RWPE2 (cell line): ENCODE measurements at regions not wholly inside any gene's neighbourhood (a gene's known extent, or its start where the extent isn't known, plus 50 kb on each side); places are given as distances from the start of the nearest gene placed in this dataset.

Source experiments
- ATAC-seq: fragments of 200-7000 bp; cut with Tn5 transposase; 3 replicates; pipeline ENCODE4 v1.9.1; 2021; ENCODE audit warnings: low read depth
- DNase-seq: peaks from one replicate; pipeline ENCODE4 v3.0.0-alpha.2; 2020; ENCODE audit warnings: low spot score
- H3K27ac ChIP-seq: fragments of 450-650 bp; 2 replicates; pipeline ENCODE4 v1.5.1; 2017; ENCODE audit warnings: mild to moderate bottlenecking; ENCODE audit not compliant: poor library complexity, severe bottlenecking
- H3K27me3 ChIP-seq: fragments of 250-450 bp; sonication (Bioruptor Pico); 2 replicates; pipeline ENCODE4 v1.5.1; 2021; ENCODE audit warnings: mild to moderate bottlenecking, moderate library complexity; ENCODE audit not compliant: insufficient read depth, poor library complexity, severe bottlenecking
- H3K36me3 ChIP-seq: fragments of 250-450 bp; sonication (Bioruptor Pico); 2 replicates; pipeline ENCODE4 v1.5.1; 2020; ENCODE audit warnings: low read depth, mild to moderate bottlenecking, moderate library complexity
- H3K4me1 ChIP-seq: fragments of 250-450 bp; sonication (Bioruptor Pico); 2 replicates; pipeline ENCODE4 v1.5.1; 2021; ENCODE audit warnings: mild to moderate bottlenecking, moderate library complexity; ENCODE audit not compliant: insufficient read depth, poor library complexity, severe bottlenecking
- H3K4me3 ChIP-seq: fragments of 250-450 bp; sonication (Bioruptor Pico); 2 replicates; pipeline ENCODE4 v1.5.1; 2021; ENCODE audit warnings: mild to moderate bottlenecking, moderate library complexity; ENCODE audit not compliant: severe bottlenecking
- H3K9me3 ChIP-seq: fragments of 250-450 bp; sonication (Bioruptor Pico); 2 replicates; pipeline ENCODE4 v1.5.1; 2021; ENCODE audit warnings: mild to moderate bottlenecking, moderate library complexity; ENCODE audit not compliant: severe bottlenecking
- TF ChIP-seq, protein P1 (sequence below): fragments of 450-650 bp; IDR thresholded peaks from one replicate; pipeline ENCODE4 v1.5.1; 2017; ENCODE audit warnings: mild to moderate bottlenecking, moderate library complexity; ENCODE audit not compliant: poor library complexity, severe bottlenecking

DNA sequence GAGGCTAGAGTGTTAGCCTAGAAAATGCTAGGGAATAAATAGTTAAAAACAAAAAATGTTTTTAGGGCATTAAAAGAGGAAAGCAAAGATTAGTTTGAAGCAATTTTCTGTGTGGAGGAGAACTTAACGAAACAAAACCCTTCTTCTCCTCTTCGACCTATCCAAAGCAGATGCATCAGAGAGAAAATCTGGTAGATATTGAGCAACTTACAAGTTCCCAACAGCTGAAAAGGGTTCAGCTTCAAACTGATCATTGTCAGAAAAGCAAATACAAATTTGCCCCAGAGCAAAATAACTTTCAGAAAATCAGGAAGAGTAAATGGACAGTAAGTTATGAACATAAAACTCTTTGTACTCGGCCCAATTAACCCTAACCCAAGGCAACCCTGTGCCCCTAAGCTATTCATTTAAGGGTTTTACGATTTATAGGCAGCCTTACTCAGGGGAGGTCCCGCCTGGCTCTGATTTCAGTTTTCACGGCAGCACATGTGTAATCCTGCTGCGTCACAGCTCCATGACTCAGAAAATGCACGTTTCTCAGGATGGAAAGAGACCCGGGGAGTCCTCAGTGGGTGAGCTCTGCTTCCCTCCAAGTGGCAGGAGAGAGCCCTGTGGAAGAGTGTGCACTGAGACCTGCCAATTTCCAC is 405.7 kb upstream of the SALL1 start:
- H3K9me3 ChIP-seq: no peaks in the 10 kb centered on the region
- TF ChIP-seq, protein P1, sequence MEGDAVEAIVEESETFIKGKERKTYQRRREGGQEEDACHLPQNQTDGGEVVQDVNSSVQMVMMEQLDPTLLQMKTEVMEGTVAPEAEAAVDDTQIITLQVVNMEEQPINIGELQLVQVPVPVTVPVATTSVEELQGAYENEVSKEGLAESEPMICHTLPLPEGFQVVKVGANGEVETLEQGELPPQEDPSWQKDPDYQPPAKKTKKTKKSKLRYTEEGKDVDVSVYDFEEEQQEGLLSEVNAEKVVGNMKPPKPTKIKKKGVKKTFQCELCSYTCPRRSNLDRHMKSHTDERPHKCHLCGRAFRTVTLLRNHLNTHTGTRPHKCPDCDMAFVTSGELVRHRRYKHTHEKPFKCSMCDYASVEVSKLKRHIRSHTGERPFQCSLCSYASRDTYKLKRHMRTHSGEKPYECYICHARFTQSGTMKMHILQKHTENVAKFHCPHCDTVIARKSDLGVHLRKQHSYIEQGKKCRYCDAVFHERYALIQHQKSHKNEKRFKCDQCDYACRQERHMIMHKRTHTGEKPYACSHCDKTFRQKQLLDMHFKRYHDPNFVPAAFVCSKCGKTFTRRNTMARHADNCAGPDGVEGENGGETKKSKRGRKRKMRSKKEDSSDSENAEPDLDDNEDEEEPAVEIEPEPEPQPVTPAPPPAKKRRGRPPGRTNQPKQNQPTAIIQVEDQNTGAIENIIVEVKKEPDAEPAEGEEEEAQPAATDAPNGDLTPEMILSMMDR: no peak
- H3K27ac ChIP-seq: peak overlapping the region; percentile 44
- H3K27me3 ChIP-seq: no peaks in the 10 kb centered on the region
- peaks cover 26% of the 10 kb centered on the region for H3K4me1 ChIP-seq
- H3K4me3 ChIP-seq: no peak overlapping the region
- ATAC-seq (peak; percentile 90), DNase-seq (peak; percentile 72)
- H3K36me3 ChIP-seq: no peaks in the 10 kb centered on the region

- Histone ChIP-seq H3K4me3 (no peak overlapping the region), H3K4me1 (peaks cover 26% of the 10 kb centered on the region), H3K9me3 (no peaks in the 10 kb centered on the region), H3K27me3 (no peaks in the 10 kb centered on the region), H3K36me3 (no peaks in the 10 kb centered on the region), H3K27ac (no peak overlapping the region)
- TF ChIP-seq, protein P1: no peak
- ATAC-seq (no peak), DNase-seq (no peak)
Observed at GRCh38 chr16:51553910-51554309, 402.8 kb upstream of the SALL1 start.

DNA sequence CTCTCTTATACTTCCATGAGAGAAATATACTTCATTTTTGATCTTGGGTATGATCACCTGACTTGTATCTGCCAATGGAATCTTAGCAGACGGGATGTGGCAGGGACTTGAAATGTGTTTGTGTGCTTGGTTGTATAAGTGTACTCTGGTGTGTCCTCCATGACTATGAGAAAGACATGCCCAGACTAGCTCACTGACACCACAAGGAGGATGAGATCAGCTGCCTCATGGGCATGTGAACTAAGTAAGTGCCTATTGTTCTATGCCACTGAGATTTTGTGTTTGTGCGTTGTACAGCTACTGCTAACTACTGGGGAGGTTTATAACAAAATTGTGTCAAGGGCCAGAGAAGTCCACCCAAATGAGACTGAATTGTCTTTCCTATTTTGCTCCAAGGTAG is 402.2 kb upstream of the SALL1 start:
- ATAC-seq (peak; percentile 75), DNase-seq (no peak)
- TF ChIP-seq, protein P1: no peak
- Histone ChIP-seq H3K36me3 (no peaks in the 10 kb centered on the region), H3K27me3 (no peaks in the 10 kb centered on the region), H3K4me1 (peaks cover 26% of the 10 kb centered on the region), H3K9me3 (no peaks in the 10 kb centered on the region), H3K27ac (no peak overlapping the region), H3K4me3 (no peak overlapping the region)

- Histone ChIP-seq H3K27me3 (no peaks in the 10 kb centered on the region), H3K36me3 (no peaks in the 10 kb centered on the region), H3K4me3 (no peak overlapping the region), H3K4me1 (peaks cover 12% of the 10 kb centered on the region), H3K9me3 (no peaks in the 10 kb centered on the region), H3K27ac (no peak overlapping the region)
- no peak for DNase-seq
- TF ChIP-seq, protein P1: no peak
- ATAC-seq: no peak
Observed at GRCh38 chr16:51550800-51551347, 399.8 kb upstream of the SALL1 start.

GRCh38 chr16:51549836-51550235 is 398.8 kb upstream of the SALL1 start:
- DNase-seq: no peak
- Histone ChIP-seq H3K4me3 (no peak overlapping the region), H3K27me3 (no peaks in the 10 kb centered on the region), H3K9me3 (no peaks in the 10 kb centered on the region), H3K36me3 (no peaks in the 10 kb centered on the region), H3K4me1 (peaks cover 12% of the 10 kb centered on the region), H3K27ac (no peak overlapping the region)
- ATAC-seq: no peak
- TF ChIP-seq, protein P1: no peak
